CD4-positive, alpha-beta T cell treated with Interleukin-15 for 1 hour (primary cell): ENCODE measurements at regions not wholly inside any gene's neighbourhood (a gene's known extent, or its start where the extent isn't known, plus 50 kb on each side); places are given as distances from the start of the nearest gene placed in this dataset.
A peak's percentile ranks its signal among the peaks of the same experiment; 100 is the strongest.
"Not testable (repeated sequence)": the region's sequence is repeated elsewhere in the genome, so short reads cannot be mapped to it uniquely, and the experiment has no call there.

Experiments
- DNase-seq: peaks from one replicate; pipeline ENCODE4 v3.0.0-alpha.2; 2020

DNA sequence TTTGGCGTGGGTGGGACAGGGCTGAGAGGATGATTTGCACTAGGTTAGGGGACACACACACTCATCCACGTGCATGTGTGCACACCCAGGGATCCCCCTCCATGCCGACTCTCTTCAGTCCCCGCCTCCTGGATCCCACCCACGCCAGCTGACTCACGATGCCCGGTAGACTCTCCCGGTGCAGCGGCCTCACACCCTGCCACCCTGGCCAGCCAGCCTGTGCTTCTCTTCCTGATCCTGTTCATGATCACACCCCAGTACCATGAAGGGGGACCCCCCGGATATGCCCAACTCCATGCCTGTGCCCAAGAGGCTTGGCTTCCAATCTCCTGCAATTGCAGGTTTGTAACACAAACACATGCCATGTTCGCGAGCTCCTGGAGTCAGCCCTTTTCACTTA is 157.8 kb upstream of the HDAC4 start:
- DNase-seq: no peak

DNA sequence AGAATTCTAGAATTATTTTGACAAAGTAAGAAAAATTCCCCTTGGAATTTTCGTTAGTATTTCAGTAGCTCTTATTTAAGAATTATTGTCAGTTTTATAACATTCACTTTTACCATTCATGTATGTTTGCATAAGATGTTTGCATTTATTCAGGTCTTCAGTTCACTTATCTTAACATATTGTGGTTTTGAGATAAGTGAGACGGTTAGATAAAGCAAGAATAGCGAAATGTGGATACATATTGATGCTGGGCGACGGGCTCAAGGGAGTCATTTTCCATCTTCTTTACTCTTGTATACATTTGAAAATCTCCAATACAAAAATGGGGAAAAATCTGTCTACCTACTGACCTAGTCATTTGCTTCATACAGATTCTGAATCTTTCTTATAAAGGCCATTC is 156.7 kb upstream of the HDAC4 start:
- no peak for DNase-seq

DNA sequence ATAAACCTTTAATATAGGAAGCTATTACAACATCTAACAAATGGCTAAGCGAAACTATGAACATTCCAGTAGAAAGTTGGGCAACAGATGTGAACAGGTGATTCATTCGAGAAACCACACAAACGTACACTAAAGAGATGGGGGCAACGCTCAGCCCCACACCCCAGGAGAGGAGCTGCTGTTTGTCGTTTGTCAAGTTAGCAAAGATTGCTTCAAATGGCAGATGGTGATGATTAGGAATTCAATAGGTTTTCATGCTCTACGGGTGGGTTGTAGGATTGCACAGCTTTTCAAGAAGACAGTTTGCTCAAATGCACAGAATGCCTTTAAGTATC is 154.7 kb upstream of the HDAC4 start:
- no peak for DNase-seq

DNA sequence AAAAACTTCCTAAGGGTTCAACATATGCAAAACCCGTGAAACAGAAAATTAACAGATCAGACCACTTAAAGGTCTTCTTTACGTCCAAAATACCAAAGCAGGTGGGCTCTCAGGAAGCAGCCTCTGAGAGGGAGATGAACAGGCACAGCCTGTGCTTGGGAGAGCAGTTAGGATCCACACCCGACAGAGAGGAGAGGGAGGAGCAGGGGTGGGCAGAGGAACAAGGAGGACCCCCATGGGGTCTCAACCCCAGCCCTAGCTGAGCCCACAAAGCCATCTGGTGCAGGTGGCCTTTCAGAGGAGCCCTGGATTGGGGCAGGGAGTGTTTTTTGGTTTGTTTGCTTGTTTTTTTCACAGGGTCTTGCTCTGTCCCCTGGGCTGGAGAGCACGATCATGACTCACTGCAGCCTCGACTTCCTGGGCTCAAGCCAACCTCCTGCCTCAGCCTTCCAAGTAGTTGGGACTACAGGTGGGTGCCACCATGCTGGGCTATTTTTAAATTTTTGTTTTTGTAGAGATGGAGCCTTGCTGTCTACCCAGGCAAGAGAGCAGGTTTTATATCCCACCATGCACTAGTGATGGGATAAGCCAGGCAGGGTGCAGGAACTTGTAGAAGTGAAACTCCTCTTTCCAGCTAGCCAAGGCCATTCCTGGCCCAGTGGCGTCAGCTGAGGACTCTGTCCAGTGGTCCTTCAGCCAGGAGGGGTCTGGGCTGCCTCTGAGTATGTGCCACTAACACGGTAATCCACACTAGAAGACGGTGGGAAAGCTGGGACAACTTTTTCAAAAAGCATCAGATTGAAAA is 154.1 kb upstream of the HDAC4 start:
- no peak for DNase-seq

DNA sequence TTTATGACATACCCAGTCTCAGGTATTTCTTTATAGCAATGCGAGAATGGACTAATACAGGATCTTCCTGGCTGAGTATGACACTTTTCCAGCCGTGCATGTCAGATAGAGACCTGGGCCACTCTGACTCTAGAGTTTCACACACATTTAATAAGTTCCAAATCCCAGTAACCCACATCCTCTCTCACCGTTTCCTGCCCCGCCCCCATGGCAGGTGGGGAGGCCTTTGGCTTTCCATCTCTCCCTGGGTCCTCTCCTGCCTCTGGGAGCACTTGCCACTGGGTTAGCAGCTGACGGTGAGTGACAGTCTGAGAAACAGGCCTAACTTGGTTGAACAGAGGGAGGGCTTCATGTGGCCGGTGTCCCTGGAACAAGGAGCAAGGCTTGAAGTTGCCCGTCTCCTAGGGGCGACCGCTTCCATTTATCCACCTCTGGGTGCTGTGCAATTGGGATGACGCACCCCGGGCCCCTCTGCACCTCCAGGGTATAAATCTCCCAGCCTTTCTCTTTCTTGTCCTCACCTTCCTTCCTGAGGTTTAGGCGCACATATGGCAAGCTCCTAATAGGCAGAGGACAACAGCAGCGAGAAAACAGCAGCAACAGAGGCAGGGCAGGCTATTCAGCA is 152.7 kb upstream of the HDAC4 start:
- no peak for DNase-seq

DNA sequence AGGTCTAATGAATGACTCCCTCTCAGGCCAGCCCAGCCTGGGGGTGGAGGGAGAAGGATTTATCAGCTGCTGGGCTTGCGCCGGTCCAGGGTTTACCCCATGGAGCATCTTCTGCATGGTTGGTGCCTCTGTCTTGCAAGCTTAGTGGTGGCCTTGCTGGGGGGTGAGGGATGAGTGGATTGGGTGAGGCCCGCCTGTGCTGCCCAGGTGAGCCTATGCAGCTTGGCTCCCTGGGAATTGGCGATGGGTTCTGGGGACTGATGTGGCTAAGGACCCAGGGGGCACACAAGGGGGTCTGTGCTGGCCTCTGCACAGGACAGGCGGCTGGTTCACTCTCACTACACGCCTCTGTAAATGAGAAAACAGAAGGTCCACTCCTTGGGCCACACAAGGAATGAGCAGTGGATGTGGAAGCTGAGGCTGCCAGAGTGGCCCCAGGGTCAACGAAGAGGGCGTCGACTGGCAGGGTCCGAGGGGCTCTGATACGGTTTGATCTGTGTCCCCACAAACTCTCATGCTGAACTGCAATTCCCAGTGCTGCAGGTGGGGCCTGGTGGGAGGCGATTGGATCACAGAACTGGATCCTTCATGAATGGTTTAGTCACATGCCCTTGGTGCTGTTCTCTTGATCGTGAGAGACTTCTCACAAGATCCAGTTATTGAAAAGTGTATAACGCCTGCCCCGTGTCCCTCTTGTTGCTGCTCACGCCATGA is 151.6 kb upstream of the HDAC4 start:
- no peak for DNase-seq

DNA sequence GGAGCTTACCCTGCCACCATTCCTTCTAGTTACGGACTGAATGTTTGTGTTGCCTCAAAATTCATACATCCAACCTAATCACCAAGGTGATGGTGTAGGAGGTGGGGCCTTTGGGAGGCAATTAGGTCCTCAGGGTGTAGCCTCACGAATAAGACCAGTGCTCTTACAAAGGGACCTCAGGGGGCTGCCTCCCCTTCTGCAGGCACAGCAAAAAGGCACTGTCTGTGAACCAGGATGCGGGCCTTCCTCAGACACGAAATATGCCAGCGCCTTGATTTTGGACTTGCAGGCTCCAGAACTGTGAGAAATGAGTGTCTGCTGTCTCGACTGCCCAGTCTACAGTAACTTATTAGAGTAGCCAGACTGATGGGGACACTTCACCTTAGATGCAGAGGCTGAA is 150.4 kb upstream of the HDAC4 start:
- no peak for DNase-seq

DNA sequence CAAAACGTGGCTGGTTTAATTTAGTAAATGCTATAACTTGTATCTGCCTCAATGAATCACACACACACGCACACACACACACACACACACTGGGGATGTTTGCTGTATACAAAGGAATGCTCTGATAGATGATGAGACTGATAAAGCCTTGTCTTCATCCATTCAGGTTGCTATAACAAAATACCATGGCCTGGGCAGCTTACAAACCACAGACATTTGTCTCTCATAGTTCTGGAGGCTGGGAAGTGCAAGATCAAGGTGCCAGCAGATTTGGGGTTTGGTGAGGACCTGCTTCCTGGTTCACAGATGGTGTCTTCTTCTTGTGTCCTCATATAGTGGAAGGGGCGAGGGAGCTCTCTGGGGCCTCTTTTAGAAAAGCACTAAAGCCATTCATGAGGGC is 149.5 kb upstream of the HDAC4 start:
- DNase-seq: no peak

DNA sequence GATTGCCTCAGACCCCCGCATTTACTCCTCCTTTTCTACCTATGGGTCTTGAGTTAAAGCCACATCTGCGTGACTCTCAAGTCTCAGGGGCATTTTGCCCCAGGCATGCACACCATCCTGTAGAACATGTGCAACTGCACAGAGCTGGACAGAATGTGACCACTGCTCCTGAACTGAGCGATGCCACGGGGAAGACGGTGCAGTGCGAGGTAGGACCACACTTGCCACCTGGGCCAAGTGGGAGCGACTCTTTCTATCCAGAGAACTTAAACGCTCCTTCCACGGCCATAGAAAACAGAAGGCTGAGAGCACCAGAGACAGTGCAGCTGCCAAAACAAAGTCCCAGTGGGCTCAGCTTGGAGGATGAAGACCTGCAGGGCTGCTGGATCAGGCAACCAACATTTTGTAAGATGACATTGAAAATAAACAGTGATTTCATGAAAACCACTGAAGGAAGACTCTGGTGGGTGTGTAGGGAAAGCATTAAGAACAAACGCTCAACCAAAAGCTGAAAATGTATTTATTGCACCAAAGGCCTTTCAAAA is 149.0 kb upstream of the HDAC4 start:
- DNase-seq: no peak

DNA sequence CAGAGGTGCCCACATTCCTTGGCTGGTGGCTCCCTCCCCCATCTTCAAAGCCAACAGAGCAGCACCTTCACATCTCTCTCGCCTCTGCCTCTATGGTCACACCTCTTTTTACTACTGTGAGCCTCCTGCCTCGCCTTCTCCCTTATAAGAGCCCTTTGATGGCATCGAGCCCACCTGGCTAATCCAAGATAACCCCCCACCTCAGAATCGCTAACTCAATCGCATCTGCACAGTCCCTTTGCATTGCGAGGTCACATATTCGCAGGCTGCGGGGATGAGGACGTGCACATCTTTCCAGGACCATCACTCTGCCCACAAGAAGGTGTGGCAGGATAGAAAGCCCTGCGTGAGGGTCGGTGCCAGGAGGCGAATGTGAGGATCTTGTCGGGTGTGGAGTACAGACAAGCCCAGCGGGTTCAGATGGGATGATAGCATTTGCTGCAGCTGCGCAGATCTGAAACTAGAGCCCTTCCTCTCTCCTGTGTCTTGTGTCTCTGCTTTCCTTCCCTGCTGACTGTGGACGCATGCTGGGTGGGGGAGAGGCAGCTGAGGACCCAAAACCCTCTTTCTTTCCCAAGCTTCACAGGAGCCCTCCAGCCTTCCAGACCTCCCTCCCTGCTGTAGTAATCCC is 148.3 kb upstream of the HDAC4 start:
- no peak for DNase-seq

DNA sequence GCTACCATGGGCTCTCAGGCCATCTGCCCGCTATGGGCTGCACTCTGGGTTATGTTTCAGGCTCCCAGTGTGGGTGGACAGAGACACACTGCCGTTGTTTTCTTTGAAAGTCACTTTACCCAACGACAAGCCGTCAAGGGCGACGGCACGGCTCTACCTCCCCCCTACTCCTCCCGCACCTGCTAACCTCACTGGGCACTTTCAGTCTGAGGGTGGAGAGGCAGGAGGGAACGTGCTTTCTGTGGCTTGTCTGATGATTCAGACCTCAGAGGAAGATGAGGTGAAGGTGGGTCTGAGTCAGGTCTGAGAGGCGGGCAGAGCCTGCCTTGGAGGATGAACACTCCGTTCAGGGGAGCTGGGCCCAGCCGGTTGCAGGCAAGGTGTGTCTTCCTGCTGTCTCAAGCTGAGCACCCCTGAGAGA is 147.6 kb upstream of the HDAC4 start:
- DNase-seq: peak; percentile 19

DNA sequence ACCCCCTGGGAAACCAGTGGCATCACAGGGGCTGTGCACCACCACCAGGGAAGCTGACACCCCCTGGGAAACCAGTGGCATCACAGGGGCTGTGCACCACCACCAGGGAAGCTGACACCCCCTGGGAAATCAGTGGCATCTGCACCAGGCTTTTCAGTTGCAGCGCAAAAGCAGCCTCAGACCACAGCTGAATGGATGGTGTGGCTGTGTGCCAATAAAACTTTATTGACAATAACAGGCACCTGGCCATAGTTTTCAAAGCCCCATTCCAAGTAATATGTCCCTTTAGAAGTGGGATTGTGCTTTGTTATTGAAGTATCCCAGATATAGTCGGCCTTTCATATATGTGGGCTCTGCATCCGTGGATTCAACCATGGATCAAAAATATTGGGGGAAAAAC is 146.3 kb upstream of the HDAC4 start:
- not testable (repeated sequence) for DNase-seq

DNA sequence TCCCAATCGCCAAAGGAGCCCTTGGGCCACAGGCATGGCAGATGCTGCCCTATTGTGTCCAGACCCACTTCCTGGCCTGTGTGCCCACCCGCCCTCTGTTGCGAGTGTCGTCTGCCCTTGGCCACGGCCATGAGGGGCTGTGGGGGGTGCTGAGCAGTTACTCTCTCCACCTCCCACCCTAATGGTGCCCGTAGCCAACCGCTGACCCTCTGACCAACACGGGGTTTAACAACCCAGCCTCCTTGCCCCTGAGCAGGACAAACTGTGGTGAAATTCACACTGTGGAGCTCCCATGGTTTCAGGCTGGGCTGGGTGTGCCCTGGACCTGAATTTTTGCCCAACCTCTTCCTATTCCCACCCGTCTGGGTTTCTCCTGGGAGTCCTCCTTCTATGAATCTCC is 145.7 kb upstream of the HDAC4 start:
- no peak for DNase-seq

DNA sequence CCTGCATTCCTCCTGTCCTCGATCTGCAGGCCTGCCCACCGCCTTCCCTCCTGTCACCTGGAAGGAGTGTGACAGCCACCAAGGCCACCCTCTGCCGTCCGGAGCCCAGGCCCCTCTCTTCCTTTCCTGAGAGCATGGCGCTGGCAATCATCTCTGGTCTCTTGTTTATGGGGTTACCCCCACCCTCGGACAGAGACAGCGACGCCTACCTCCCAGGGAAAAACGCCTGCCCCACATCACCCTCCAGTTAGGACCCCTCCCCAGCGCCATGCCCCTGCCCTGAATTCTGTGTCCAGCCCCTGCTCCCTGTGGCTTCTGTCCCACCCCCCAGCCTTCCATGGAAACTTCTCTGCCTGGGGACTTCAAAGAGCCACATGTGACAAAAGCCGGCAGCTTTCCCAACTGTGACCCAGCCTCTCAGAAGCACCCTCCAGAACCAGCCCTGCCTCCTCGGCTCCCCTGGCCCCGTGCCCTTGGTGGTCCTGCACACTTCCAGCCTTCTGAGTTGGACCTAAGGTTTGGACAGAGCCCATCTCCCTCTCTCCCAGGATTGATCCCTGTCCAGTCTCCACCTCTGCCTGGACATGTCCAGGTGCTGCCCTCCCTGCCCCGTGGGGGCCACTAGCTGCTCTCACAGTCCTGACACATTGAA is 145.0 kb upstream of the HDAC4 start:
- no peak for DNase-seq

DNA sequence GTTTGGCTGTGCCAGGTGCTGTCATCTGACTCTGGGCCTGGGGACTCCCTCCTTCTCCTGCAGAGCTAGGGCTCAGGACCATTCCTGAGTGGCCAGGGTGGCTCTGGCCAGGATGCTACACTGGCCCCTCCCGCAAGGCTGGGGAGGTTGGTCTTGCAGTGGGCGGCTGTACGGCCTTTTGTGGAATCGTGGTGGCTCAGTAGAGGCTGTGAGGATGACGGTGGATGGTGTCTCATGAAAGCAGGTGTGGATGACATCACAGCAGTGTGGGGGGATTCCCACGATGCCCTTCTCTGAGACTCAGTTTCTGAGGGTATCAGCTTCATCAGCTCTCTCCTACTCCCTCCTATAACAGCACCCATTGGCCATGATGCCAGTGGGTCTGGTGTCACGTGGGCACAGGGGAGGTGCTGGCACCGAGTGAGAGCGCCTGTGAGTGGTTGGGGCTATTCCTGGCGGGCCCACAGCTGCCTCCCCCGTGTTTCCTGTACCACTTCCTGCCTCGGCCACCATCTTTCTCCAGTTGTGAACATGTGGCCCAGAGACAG is 144.2 kb upstream of the HDAC4 start:
- peak; percentile 43 for DNase-seq

DNA sequence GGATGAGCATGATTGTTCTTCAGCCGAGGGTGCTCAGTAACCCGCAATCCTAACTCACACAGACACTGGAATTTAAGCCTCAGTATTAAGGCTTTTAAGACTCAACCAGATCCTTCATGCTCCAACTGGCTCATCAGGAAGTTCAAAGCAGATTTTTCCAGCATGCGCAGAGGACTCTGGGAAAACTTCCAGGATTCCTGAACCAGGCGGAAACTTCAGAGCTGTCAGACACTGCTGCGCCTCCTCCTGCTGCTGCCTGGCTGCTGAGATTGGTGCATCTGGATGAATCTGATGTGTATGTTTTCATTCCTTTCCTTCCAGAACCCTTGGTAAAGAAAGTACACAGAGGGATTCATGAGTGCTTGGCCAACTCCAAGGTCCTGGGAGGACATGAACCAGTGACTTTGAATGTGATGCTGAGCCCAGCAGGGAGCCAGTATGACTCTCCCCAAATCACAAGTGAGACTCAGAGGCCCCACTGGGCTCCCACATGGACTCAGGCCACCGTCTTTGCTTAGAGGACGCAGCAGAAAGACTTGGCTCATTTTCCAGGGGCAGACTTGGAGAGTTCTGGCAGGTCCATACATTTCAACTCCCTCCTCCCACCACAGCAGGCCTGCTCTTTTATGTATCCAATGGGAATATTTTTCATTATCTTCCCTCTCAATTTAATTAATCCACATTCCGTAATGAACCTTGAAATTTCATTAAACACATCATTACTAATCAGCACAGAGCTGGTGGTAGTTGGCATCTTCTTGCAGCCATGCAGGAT is 143.5 kb upstream of the HDAC4 start:
- DNase-seq: no peak

DNA sequence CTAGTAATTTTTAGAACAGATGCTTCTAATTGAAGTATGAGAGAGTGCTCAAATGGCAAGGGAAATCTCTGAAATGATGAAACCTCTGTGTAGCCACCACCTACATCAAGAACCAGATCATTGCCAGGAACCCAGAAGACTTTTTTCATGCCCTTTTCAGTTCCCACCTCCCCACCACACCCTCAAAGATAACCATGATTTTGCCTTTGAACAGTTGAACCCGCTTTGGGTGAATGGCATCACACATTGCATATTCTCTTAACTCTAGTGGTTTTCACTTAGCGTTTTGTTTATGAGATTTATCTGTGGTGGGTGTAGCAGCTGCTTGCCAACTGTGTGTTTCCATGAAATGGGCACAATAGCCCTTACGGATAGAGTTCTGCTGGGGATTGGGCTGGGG is 142.9 kb upstream of the HDAC4 start:
- no peak for DNase-seq

DNA sequence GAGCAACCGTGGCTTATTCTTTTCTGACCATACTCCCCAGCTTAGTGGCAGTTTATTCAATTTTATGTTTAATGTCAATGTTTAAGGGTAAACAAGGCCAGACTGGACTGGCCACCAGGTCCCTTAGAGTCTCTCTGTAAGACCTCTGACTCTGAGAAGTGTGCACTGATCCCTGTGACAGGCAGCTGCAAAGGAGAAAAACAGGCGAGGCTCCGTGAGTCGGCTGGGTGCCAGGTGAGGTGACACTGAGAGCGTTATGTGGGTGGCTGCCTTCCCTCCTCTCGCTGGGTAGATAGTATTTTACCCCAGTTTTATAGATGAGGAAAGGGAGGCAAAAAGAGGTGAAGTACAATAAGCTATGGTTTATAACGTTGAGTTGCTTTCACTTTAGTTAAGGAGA is 139.4 kb upstream of the HDAC4 start:
- no peak for DNase-seq

DNA sequence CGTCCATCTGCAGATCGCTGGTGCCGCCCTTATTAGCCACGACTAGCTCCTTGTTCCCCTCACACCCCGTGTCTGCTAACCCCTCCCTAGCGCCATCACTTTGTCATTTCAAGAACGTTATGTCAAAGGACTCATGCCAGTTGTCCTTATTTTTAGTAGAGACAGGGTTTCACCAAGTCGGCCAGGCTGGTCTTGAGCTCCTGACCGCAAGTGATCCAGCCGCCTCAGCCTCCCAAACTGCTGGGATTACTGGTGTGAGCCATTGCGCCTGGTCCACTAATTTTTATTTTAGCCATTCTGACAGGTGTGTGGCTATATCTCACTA is 138.9 kb upstream of the HDAC4 start:
- DNase-seq: no peak

DNA sequence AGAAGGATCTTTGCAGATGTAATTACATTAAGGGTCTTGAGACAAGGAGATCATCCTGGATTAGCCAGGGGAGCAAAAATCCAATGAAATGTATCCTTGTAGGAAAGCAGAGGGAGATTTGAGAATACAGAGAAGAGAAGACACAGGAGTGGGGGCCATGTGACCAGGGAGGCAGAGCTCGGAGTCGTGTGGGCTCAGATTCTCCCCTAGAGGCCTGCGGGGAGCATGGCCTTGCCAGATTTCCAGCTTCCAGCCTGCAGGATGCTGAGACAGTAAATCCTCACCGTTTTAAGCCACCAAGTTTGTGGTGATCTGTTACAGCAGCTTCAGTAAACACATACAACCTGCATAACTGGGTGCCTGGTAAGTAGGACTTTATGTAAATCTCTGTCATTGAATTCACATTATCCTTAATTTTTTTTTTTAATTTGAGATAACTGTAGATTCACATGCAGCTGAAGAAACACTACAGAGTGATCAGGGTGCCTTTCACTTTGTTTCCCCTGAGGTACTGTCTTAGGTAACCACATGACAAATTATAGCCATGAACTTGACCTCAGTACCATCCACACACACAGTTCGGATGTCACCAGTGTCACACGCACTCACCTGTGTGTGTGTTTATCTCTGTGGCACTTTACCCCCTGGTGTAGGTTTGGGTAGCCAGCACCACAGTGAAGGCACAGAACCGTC is 138.4 kb upstream of the HDAC4 start:
- no peak for DNase-seq

DNA sequence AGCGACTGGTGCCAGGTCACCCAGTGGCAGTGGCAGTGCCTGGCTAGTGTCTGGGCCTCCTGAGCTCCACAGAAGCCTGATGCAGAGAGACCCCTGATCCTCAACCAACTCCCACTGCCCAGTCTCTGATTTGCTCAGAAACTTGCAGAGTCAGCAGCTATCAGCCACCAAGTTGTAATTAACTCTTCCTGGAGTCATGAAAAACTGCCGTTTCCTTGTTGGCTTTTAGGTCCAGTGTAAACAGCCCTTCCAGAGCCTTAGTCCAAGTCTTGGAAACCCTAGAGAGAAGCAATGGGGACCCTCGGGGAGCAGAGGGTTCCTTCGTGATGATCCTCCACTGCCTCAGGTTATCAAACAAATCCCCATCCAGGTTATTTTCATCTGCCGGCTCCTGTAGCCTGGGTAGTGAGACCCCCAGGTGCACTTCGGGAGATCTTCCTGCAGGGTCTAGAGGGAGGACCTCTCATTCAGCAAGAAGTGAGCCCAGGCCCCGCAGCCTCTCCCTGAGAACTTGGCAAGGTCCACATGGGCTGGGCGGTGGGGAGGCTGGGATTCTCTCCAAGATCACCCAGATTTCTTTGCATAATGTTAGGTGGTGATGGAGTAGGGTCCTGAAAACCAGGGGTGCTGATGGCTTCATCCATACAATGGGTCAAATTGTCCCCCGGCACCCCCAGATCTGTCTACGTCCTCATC is 137.7 kb upstream of the HDAC4 start:
- DNase-seq: no peak
